ENCODE measurements at regions not wholly inside any gene's neighbourhood (a gene's known extent, or its start where the extent isn't known, plus 50 kb on each side); places are given as distances from the start of the nearest gene placed in this dataset.

DNA sequence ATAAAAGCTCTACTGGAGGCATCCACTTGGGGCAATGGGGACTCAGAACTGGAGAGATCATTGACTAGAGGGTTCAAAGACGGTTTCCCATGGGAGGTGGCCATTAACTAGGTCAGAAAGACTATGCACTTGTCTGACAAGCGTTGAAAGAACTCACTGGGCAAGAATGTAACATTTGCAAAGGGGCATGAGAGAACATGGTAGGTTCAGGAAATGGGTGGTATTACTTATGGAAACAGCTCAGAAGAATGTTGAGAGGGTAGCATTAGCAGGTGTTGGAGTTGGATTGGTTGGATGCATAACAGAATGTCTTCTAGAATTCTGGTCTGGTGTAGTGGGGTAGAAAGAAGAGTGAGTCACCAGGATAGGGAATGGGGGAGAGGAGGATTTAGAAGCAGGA, 119.1 kb upstream of the CDCA7L start (continued):
- TF ChIP-seq REST (IDR thresholded peaks at IDR 0.05; ENCODE audit: unreplicated experiment) (no peak), CREB1 (CRISPR knock-in tag; IDR thresholded peaks at IDR 0.05; ENCODE audit: low read depth) (no peak), ZNF331 (CRISPR knock-in tag; IDR thresholded peaks at IDR 0.05; ENCODE audit: low read depth) (no peak), EZH2phosphoT487 (IDR thresholded peaks at IDR 0.05; ENCODE audit: unreplicated experiment) (no peak)
- TF ChIP-seq, protein P1, sequence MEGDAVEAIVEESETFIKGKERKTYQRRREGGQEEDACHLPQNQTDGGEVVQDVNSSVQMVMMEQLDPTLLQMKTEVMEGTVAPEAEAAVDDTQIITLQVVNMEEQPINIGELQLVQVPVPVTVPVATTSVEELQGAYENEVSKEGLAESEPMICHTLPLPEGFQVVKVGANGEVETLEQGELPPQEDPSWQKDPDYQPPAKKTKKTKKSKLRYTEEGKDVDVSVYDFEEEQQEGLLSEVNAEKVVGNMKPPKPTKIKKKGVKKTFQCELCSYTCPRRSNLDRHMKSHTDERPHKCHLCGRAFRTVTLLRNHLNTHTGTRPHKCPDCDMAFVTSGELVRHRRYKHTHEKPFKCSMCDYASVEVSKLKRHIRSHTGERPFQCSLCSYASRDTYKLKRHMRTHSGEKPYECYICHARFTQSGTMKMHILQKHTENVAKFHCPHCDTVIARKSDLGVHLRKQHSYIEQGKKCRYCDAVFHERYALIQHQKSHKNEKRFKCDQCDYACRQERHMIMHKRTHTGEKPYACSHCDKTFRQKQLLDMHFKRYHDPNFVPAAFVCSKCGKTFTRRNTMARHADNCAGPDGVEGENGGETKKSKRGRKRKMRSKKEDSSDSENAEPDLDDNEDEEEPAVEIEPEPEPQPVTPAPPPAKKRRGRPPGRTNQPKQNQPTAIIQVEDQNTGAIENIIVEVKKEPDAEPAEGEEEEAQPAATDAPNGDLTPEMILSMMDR (conservative IDR thresholded peaks at IDR 0.05; ENCODE audit: low read depth in 2 of 2) = no peak

- Histone ChIP-seq H4K20me1 (replicated peaks; ENCODE audit: insufficient read depth) (no peaks in the 10 kb centered on the region), H3K4me1 (ENCODE audit: insufficient read depth) (peaks cover 16% of the 10 kb centered on the region), H3K27ac (ENCODE audit: low read depth) (no peak overlapping the region), H3K79me2 (replicated peaks; ENCODE audit: insufficient read depth) (no peaks in the 10 kb centered on the region), H3K4me2 (no peak overlapping the region; the same call in 1 of the 2 replicates), H3K9me2 (ENCODE audit: insufficient read depth) (peaks cover 12% of the 10 kb centered on the region), H3K27me3 (ENCODE audit: insufficient read depth) (no peaks in the 10 kb centered on the region), H2AFZ (peak overlapping the region; percentile 39; the same call in 1 of the 2 replicates), H3F3A (replicated peaks; ENCODE audit: low read depth) (no peaks in the 10 kb centered on the region), H3K36me3 (ENCODE audit: insufficient read depth) (no peaks in the 10 kb centered on the region), H3K4me3 (no peak overlapping the region)
- DNase-seq (ENCODE audit: low spot score) = no peak
- no peak overlapping the region for H3K4me3 Mint-ChIP-seq
- H3K4me1 Mint-ChIP-seq = peaks cover 18% of the 10 kb centered on the region
- H3K27ac Mint-ChIP-seq = no peak overlapping the region
- no peaks in the 10 kb centered on the region for H3K36me3 Mint-ChIP-seq (ENCODE audit: low read depth)
- H3K27me3 Mint-ChIP-seq (ENCODE audit: insufficient read depth, low read depth, poor library complexity) = no peaks in the 10 kb centered on the region
- H3K9me3 Mint-ChIP-seq = no peaks in the 10 kb centered on the region
- no peak for ATAC-seq
- no peak for TF ChIP-seq CREB1 (CRISPR knock-in tag; IDR thresholded peaks at IDR 0.05; ENCODE audit: low read depth)
- TF ChIP-seq POLR2AphosphoS5 (IDR thresholded peaks at IDR 0.05; ENCODE audit: low read depth) = no peak
- no peak for TF ChIP-seq JUNB (IDR thresholded peaks at IDR 0.05; ENCODE audit: unreplicated experiment)
- TF ChIP-seq STAT1 (IDR thresholded peaks at IDR 0.05; ENCODE audit: unreplicated experiment) = no peak
- no peak for TF ChIP-seq EZH2 (IDR thresholded peaks at IDR 0.05; ENCODE audit: low read depth, unreplicated experiment)
- TF ChIP-seq ZNF331 (CRISPR knock-in tag; IDR thresholded peaks at IDR 0.05; ENCODE audit: low read depth) = no peak
- no peak for TF ChIP-seq NANOG (IDR thresholded peaks at IDR 0.05; ENCODE audit: borderline replicate concordance)
- no peak for TF ChIP-seq ZNF114 (CRISPR knock-in tag; IDR thresholded peaks at IDR 0.05)
- TF ChIP-seq EZH2phosphoT487 (IDR thresholded peaks at IDR 0.05; ENCODE audit: unreplicated experiment) = no peak
- TF ChIP-seq, protein P1 (conservative IDR thresholded peaks at IDR 0.05; ENCODE audit: low read depth in 2 of 2) = no peak
- TF ChIP-seq REST (IDR thresholded peaks at IDR 0.05; ENCODE audit: unreplicated experiment) = no peak
Observed at GRCh38 chr7:22061775-22062174, 116.1 kb upstream of the CDCA7L start.

Measured in GM23338 (cell line).